GM18517 (cell line): ENCODE measurements at regions not wholly inside any gene's neighbourhood (a gene's known extent, or its start where the extent isn't known, plus 50 kb on each side); places are given as distances from the start of the nearest gene placed in this dataset.
"Not testable (repeated sequence)": the region's sequence is repeated elsewhere in the genome, so short reads cannot be mapped to it uniquely, and the experiment has no call there.

Experiments
- ATAC-seq: cut with Tn5 transposase; IDR thresholded peaks from one replicate; pipeline ENCODE4 v1.9.1; 2021; ENCODE audit warnings: mild to moderate bottlenecking, moderate library complexity; ENCODE audit not compliant: unreplicated experiment

- ATAC-seq: no peak
These were observed 1616.1 kb upstream of the ADGRL3 start for GRCh38 chr4:59583845-59584568.

GRCh38 chr4:59597536-59598329 is 1602.4 kb upstream of the ADGRL3 start:
- ATAC-seq: no peak

- ATAC-seq: no peak
These were observed 1601.9 kb upstream of the ADGRL3 start for GRCh38 chr4:59598330-59598618.

- no peak for ATAC-seq
These were observed 1591.7 kb upstream of the ADGRL3 start for GRCh38 chr4:59608466-59608865.

- no peak for ATAC-seq
These were observed 1587.9 kb upstream of the ADGRL3 start for GRCh38 chr4:59612235-59612634.

- ATAC-seq: no peak
These were observed 1584.8 kb upstream of the ADGRL3 start for GRCh38 chr4:59615316-59615715.

GRCh38 chr4:59629348-59629747 is 1570.8 kb upstream of the ADGRL3 start:
- no peak for ATAC-seq

GRCh38 chr4:59630235-59630634 is 1569.9 kb upstream of the ADGRL3 start:
- ATAC-seq: no peak

GRCh38 chr4:59630922-59631321 is 1569.2 kb upstream of the ADGRL3 start:
- no peak for ATAC-seq

GRCh38 chr4:59637596-59637995 is 1562.5 kb upstream of the ADGRL3 start:
- ATAC-seq: no peak

- no peak for ATAC-seq
These were observed 1556.4 kb upstream of the ADGRL3 start for GRCh38 chr4:59643682-59644081.

GRCh38 chr4:59644765-59645164 is 1555.4 kb upstream of the ADGRL3 start:
- no peak for ATAC-seq

GRCh38 chr4:59646082-59646481 is 1554.0 kb upstream of the ADGRL3 start:
- no peak for ATAC-seq

GRCh38 chr4:59647011-59647410 is 1553.1 kb upstream of the ADGRL3 start:
- ATAC-seq: no peak

- ATAC-seq: no peak
These were observed 1552.6 kb upstream of the ADGRL3 start for GRCh38 chr4:59647500-59647899.

GRCh38 chr4:59650861-59651260 is 1549.3 kb upstream of the ADGRL3 start:
- ATAC-seq: no peak

- ATAC-seq: no peak
These were observed 1544.1 kb upstream of the ADGRL3 start for GRCh38 chr4:59655996-59656395.

- ATAC-seq: no peak
These were observed 1535.4 kb upstream of the ADGRL3 start for GRCh38 chr4:59664771-59665170.

- ATAC-seq: no peak
These were observed 1533.5 kb upstream of the ADGRL3 start for GRCh38 chr4:59666645-59667044.

GRCh38 chr4:59671037-59671436 is 1529.1 kb upstream of the ADGRL3 start:
- no peak for ATAC-seq

- ATAC-seq: no peak
These were observed 1523.7 kb upstream of the ADGRL3 start for GRCh38 chr4:59676389-59676788.

- ATAC-seq: not testable (repeated sequence)
These were observed 1523.1 kb upstream of the ADGRL3 start for GRCh38 chr4:59676992-59677391.

GRCh38 chr4:59685626-59686025 is 1514.5 kb upstream of the ADGRL3 start:
- no peak for ATAC-seq
